Neuronal stem cell (in vitro differentiated cells): ENCODE measurements at regions not wholly inside any gene's neighbourhood (a gene's known extent, or its start where the extent isn't known, plus 50 kb on each side); places are given as distances from the start of the nearest gene placed in this dataset.

Experiments
- DNase-seq: peaks from one replicate; pipeline ENCODE4 v3.0.0-alpha.2; 2013; ENCODE audit warnings: low spot score
- H2AFZ ChIP-seq: one replicate; pipeline ENCODE4 v1.6.1; 2013; ENCODE audit warnings: mild to moderate bottlenecking, low read length, inconsistent platforms
- H2AK5ac ChIP-seq: 2 replicates; pipeline ENCODE4 v1.6.1; 2013; ENCODE audit warnings: low read depth, mild to moderate bottlenecking, inconsistent platforms, low read length, moderate library complexity, mixed read lengths
- H2BK120ac ChIP-seq: 2 replicates; pipeline ENCODE4 v1.6.1; 2013; ENCODE audit warnings: low read depth, mild to moderate bottlenecking, inconsistent platforms, low read length, moderate library complexity, mixed read lengths
- H2BK12ac ChIP-seq: one replicate; pipeline ENCODE4 v1.6.1; 2013; ENCODE audit warnings: low read length, inconsistent platforms
- H2BK15ac ChIP-seq: 2 replicates; pipeline ENCODE4 v1.6.1; 2013; ENCODE audit warnings: mild to moderate bottlenecking, low read length, inconsistent platforms, mixed read lengths
- H2BK5ac ChIP-seq: one replicate; pipeline ENCODE4 v1.6.1; 2013; ENCODE audit warnings: inconsistent platforms, mild to moderate bottlenecking, low read length, moderate library complexity
- H3K14ac ChIP-seq: one replicate; pipeline ENCODE4 v1.6.1; 2013; ENCODE audit warnings: low read length, inconsistent platforms
- H3K18ac ChIP-seq: 2 replicates; pipeline ENCODE4 v1.6.1; 2013; ENCODE audit warnings: low read length, inconsistent platforms
- H3K23ac ChIP-seq: 2 replicates; pipeline ENCODE4 v1.6.1; 2013; ENCODE audit warnings: low read depth, mild to moderate bottlenecking, mixed read lengths, low read length, inconsistent platforms; ENCODE audit not compliant: poor library complexity
- H3K27ac ChIP-seq: replicated peaks from 3 replicates; pipeline ENCODE4 v1.5.1; 2013; ENCODE audit warnings: low read length, inconsistent platforms
- H3K27me3 ChIP-seq, 3 experiments: 2 replicates each; pipeline ENCODE4 v1.6.1; 2013; ENCODE audit warnings: low read length in 3 of 3, mild to moderate bottlenecking in 2 of 3, inconsistent platforms in 1 of 3, low read depth in 1 of 3, mixed read lengths in 1 of 3, moderate library complexity in 1 of 3; ENCODE audit not compliant: control insufficient read depth in 3 of 3, insufficient read depth in 3 of 3
- H3K36me3 ChIP-seq, 2 donors: replicated peaks in 1 of 2; 2 replicates each; pipeline ENCODE4 v1.6.1; 2013; ENCODE audit warnings: low read length in 2 of 2; ENCODE audit not compliant: control insufficient read depth in 2 of 2, insufficient read depth in 2 of 2
- H3K4ac ChIP-seq: 2 replicates; pipeline ENCODE4 v1.6.1; 2013; ENCODE audit warnings: inconsistent platforms, mild to moderate bottlenecking, low read length, moderate library complexity
- H3K4me1 ChIP-seq, 2 donors: 1 replicate in 1 of 2; 2 replicates in 1 of 2; pipeline ENCODE4 v1.6.1; 2013; ENCODE audit warnings: low read length in 2 of 2, low read depth in 1 of 2; ENCODE audit not compliant: control insufficient read depth in 2 of 2, insufficient read depth in 1 of 2
- H3K4me2 ChIP-seq: one replicate; pipeline ENCODE4 v1.6.1; 2013; ENCODE audit warnings: mild to moderate bottlenecking, low read length, inconsistent platforms; ENCODE audit not compliant: insufficient read depth, poor library complexity, severe bottlenecking
- H3K4me3 ChIP-seq, 2 donors: 2 replicates each; pipeline ENCODE4 v1.5.1; 2013; ENCODE audit warnings: low read length in 2 of 2, mild to moderate bottlenecking in 2 of 2, inconsistent platforms in 1 of 2, moderate library complexity in 1 of 2
- H3K79me1 ChIP-seq: one replicate; pipeline ENCODE4 v1.6.1; 2013; ENCODE audit warnings: low read depth, mild to moderate bottlenecking, inconsistent platforms, low read length, moderate library complexity
- H3K9ac ChIP-seq: one replicate; pipeline ENCODE4 v1.6.1; 2013; ENCODE audit warnings: mild to moderate bottlenecking, low read depth, low read length, inconsistent platforms; ENCODE audit not compliant: poor library complexity
- H3K9me3 ChIP-seq, 2 donors: replicated peaks in 1 of 2; 2 replicates each; pipeline versions ENCODE3 to v1.6.1; 2013; ENCODE audit warnings: low read length in 2 of 2, mild to moderate bottlenecking in 2 of 2, inconsistent platforms in 1 of 2, low read depth in 1 of 2, mixed read lengths in 1 of 2, moderate library complexity in 1 of 2; ENCODE audit not compliant: control insufficient read depth in 2 of 2, insufficient read depth in 1 of 2
- H4K8ac ChIP-seq: one replicate; pipeline ENCODE4 v1.6.1; 2013; ENCODE audit warnings: low read depth, mild to moderate bottlenecking, inconsistent platforms, low read length, moderate library complexity
- H4K91ac ChIP-seq: one replicate; pipeline ENCODE4 v1.6.1; 2013; ENCODE audit warnings: low read length, low read depth, mild to moderate bottlenecking, inconsistent platforms; ENCODE audit not compliant: poor library complexity
- WGBS, 2 donors: extraction: QIAGEN DNeasy Blood & Tissue Kit; methylation state at CpG; one replicate each; pipeline ENCODE4 v1.1.7; 2013; ENCODE audit warnings: missing lambda C conversion rate in 2 of 2, mixed read lengths in 1 of 2; ENCODE audit not compliant: insufficient read length in 2 of 2, insufficient replicate concordance in 1 of 2; ENCODE audit errors: extremely low coverage in 2 of 2; 5-methylcytosine and 5-hydroxymethylcytosine counted together

- no peak overlapping the region for H3K4me2 ChIP-seq
- H2BK120ac ChIP-seq: no peak overlapping the region
- no peak overlapping the region for H2BK12ac ChIP-seq
- no peak overlapping the region for H2BK15ac ChIP-seq
- H3K4me3 ChIP-seq: no peak overlapping the region
- no peak overlapping the region for H2AFZ ChIP-seq
- H3K4me1 ChIP-seq: no peaks in the 10 kb centered on the region
- no peak overlapping the region for H3K14ac ChIP-seq
- H2BK5ac ChIP-seq: no peak overlapping the region
- no peak overlapping the region for H3K18ac ChIP-seq
- no peak overlapping the region for H3K4ac ChIP-seq
- H2AK5ac ChIP-seq: no peak overlapping the region
- H3K23ac ChIP-seq: no peak overlapping the region
- WGBS, 2 donors: no CpG with 5 or more reads among the region's 2 CpGs
- H3K9me3 ChIP-seq: no peaks in the 10 kb centered on the region
- no peaks in the 10 kb centered on the region for H3K27me3 ChIP-seq
- no peak overlapping the region for H3K27ac ChIP-seq
- no peaks in the 10 kb centered on the region for H3K36me3 ChIP-seq
- no peak for DNase-seq
- H4K8ac ChIP-seq: no peak overlapping the region
- H3K9ac ChIP-seq: no peak overlapping the region
- no peaks in the 10 kb centered on the region for H3K79me1 ChIP-seq
- H4K91ac ChIP-seq: no peak overlapping the region
Measured at GRCh38 chr5:165617491-165617890, 2112.1 kb downstream of the MAT2B start.

- no peak for DNase-seq
- H2BK5ac ChIP-seq: no peak overlapping the region
- H2BK15ac ChIP-seq: no peak overlapping the region
- H2BK12ac ChIP-seq: no peak overlapping the region
- H3K4me1 ChIP-seq: no peaks in the 10 kb centered on the region
- H2AFZ ChIP-seq: no peak overlapping the region
- no peak overlapping the region for H3K27ac ChIP-seq
- H2BK120ac ChIP-seq: no peak overlapping the region
- no peak overlapping the region for H3K4me2 ChIP-seq
- no peak overlapping the region for H3K23ac ChIP-seq
- H4K8ac ChIP-seq: no peak overlapping the region
- no peak overlapping the region for H2AK5ac ChIP-seq
- no peak overlapping the region for H3K4me3 ChIP-seq
- no peaks in the 10 kb centered on the region for H3K36me3 ChIP-seq
- no peak overlapping the region for H4K91ac ChIP-seq
- H3K9ac ChIP-seq: no peak overlapping the region
- no peaks in the 10 kb centered on the region for H3K27me3 ChIP-seq
- no peaks in the 10 kb centered on the region for H3K9me3 ChIP-seq
- H3K18ac ChIP-seq: no peak overlapping the region
- no CpG with 5 or more reads among the region's 1 CpG for WGBS, 2 donors
- no peak overlapping the region for H3K14ac ChIP-seq
- H3K79me1 ChIP-seq: no peaks in the 10 kb centered on the region
- H3K4ac ChIP-seq: no peak overlapping the region
Measured at GRCh38 chr5:165620394-165620793, 2115.0 kb downstream of the MAT2B start.

- no peak overlapping the region for H3K4ac ChIP-seq
- H3K4me2 ChIP-seq: no peak overlapping the region
- H3K27ac ChIP-seq: no peak overlapping the region
- no peak overlapping the region for H3K18ac ChIP-seq
- no peak overlapping the region for H2BK5ac ChIP-seq
- H3K9me3 ChIP-seq: no peaks in the 10 kb centered on the region
- H3K14ac ChIP-seq: no peak overlapping the region
- H3K4me3 ChIP-seq: no peak overlapping the region
- WGBS, 2 donors: no CpG with 5 or more reads among the region's 7 CpGs
- DNase-seq: no peak
- no peak overlapping the region for H2AFZ ChIP-seq
- H3K9ac ChIP-seq: no peak overlapping the region
- H3K23ac ChIP-seq: no peak overlapping the region
- no peak overlapping the region for H2AK5ac ChIP-seq
- no peak overlapping the region for H4K91ac ChIP-seq
- no peak overlapping the region for H2BK15ac ChIP-seq
- H3K27me3 ChIP-seq: no peaks in the 10 kb centered on the region
- H4K8ac ChIP-seq: no peak overlapping the region
- no peaks in the 10 kb centered on the region for H3K79me1 ChIP-seq
- no peaks in the 10 kb centered on the region for H3K36me3 ChIP-seq
- H2BK12ac ChIP-seq: no peak overlapping the region
- H3K4me1 ChIP-seq: peaks cover 0 to 1% of the 10 kb centered on the region in 2 donors
- H2BK120ac ChIP-seq: no peak overlapping the region
Measured at GRCh38 chr5:165622864-165623536, 2117.6 kb downstream of the MAT2B start.

- Histone ChIP-seq H3K27me3 (no peaks in the 10 kb centered on the region), H3K4me1 (peaks cover 0 to 1% of the 10 kb centered on the region in 2 donors), H3K14ac (no peak overlapping the region), H3K18ac (no peak overlapping the region), H2BK120ac (no peak overlapping the region), H2BK15ac (no peak overlapping the region), H4K8ac (no peak overlapping the region), H4K91ac (no peak overlapping the region), H3K27ac (no peak overlapping the region), H2AFZ (no peak overlapping the region), H3K36me3 (no peaks in the 10 kb centered on the region), H2BK5ac (no peak overlapping the region), H2BK12ac (no peak overlapping the region), H2AK5ac (no peak overlapping the region), H3K9me3 (no peaks in the 10 kb centered on the region), H3K4ac (no peak overlapping the region), H3K4me3 (no peak overlapping the region), H3K23ac (no peak overlapping the region), H3K4me2 (no peak overlapping the region), H3K9ac (no peak overlapping the region), H3K79me1 (no peaks in the 10 kb centered on the region)
- DNase-seq: no peak
- no CpG with 5 or more reads among the region's 8 CpGs for WGBS, 2 donors
Measured at GRCh38 chr5:165624166-165624946, 2118.9 kb downstream of the MAT2B start.
